SU-DHL-6 (cell line): ENCODE measurements at regions not wholly inside any gene's neighbourhood (a gene's known extent, or its start where the extent isn't known, plus 50 kb on each side); places are given as distances from the start of the nearest gene placed in this dataset.

Experiments used
- EZH2phosphoT487 ChIP-seq: fragments of 200-600 bp; sonication (generic), shearing (Covaris generic); conservative IDR thresholded peaks from 2 replicates; pipeline ENCODE4 v1.6.1; 2018; ENCODE audit warnings: mild to moderate bottlenecking, antibody characterized with exemption, low read length, moderate library complexity, mixed read lengths
- TF ChIP-seq, protein P1 (sequence below): fragments of 200-600 bp; sonication (generic); IDR thresholded peaks from one replicate; pipeline ENCODE4 v1.5.1; 2017; ENCODE audit warnings: antibody characterized with exemption, mild to moderate bottlenecking, low read length, moderate library complexity; ENCODE audit not compliant: insufficient read depth, poor library complexity, severe bottlenecking

DNA sequence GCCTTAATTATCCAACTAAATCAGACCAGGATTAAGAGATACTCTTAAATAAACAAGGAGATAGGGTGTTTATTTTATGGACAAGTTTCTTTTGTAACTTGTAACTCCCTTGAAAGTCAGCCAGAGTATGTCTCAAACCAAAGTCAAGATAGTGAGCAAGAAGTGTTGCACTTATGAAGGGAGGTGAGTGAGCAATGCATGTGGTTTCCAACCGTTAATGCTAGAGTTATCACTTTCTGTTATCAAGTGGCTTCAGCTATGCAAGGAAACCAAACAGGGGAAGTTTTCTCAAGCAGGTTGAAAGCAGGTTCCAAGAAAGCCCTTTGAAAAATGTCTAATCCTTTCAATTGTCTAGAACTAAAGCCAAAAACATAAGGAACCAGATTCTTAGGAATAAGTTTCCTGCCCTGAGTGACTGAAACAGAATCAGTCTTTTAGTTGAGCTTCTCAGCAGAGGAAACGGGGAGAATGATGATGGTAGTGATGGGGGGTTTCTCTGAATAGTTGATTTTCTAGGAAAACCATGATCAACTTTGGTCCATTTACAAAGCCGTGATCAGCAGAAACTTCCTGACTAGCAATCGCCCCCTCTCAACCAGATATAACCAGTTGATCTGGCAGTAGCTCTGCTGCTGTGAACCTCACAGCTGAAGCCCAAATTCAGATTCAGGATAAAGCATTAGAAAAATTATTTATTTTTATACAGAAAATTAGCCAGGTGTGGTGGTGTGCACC, 128.4 kb downstream of the DAD1 start:
- TF ChIP-seq, protein P1, sequence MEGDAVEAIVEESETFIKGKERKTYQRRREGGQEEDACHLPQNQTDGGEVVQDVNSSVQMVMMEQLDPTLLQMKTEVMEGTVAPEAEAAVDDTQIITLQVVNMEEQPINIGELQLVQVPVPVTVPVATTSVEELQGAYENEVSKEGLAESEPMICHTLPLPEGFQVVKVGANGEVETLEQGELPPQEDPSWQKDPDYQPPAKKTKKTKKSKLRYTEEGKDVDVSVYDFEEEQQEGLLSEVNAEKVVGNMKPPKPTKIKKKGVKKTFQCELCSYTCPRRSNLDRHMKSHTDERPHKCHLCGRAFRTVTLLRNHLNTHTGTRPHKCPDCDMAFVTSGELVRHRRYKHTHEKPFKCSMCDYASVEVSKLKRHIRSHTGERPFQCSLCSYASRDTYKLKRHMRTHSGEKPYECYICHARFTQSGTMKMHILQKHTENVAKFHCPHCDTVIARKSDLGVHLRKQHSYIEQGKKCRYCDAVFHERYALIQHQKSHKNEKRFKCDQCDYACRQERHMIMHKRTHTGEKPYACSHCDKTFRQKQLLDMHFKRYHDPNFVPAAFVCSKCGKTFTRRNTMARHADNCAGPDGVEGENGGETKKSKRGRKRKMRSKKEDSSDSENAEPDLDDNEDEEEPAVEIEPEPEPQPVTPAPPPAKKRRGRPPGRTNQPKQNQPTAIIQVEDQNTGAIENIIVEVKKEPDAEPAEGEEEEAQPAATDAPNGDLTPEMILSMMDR, result no peak
- TF ChIP-seq EZH2phosphoT487, result no peak
